ENCODE measurements at regions not wholly inside any gene's neighbourhood (a gene's known extent, or its start where the extent isn't known, plus 50 kb on each side); places are given as distances from the start of the nearest gene placed in this dataset.
"Not testable (repeated sequence)": the region's sequence is repeated elsewhere in the genome, so short reads cannot be mapped to it uniquely, and the experiment has no call there.

GRCh38 chr3:80750637-80751036 is 982.8 kb upstream of the ROBO1 start:
- no peak overlapping the region for H3K27ac ChIP-seq
- no peaks in the 10 kb centered on the region for H3K36me3 ChIP-seq
- intact Hi-C loops (cut with DNase I) = no loop called here
- DNase-seq = no peak
- no peak overlapping the region for H3K4me3 ChIP-seq
- H3K27me3 ChIP-seq = no peaks in the 10 kb centered on the region
- no peak for TF ChIP-seq CTCF (IDR thresholded peaks at IDR 0.05)
- H3K9me3 ChIP-seq = no peaks in the 10 kb centered on the region
- no peak for ATAC-seq
- H3K4me1 ChIP-seq = no peaks in the 10 kb centered on the region

DNA sequence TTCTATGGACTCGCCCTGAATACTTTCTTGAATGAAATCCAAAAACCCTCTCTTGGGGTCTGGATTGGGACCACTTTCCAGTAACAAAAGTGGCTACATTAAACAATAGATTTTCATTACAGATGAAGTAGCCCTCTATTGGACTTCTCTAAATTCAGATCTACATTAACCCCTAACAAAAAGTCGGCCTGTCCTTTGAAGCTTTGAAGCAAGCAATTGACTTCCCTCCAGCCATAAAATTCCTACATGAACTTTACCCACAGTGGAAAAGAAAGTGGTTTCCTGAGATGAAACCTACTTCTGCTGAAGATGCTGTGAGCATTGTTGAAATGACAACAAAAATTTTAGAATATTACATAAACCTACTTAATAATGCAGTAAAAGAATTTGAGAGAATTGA is 967.1 kb upstream of the ROBO1 start:
- Histone ChIP-seq H3K4me3 (no peak overlapping the region), H3K27me3 (no peaks in the 10 kb centered on the region), H3K4me1 (no peaks in the 10 kb centered on the region), H3K36me3 (no peaks in the 10 kb centered on the region), H3K27ac (no peak overlapping the region), H3K9me3 (no peaks in the 10 kb centered on the region)
- no peak for TF ChIP-seq CTCF (IDR thresholded peaks at IDR 0.05)
- DNase-seq = no peak
- ATAC-seq = no peak
- intact Hi-C loops (cut with DNase I) = no loop called here

- Histone ChIP-seq H3K4me1 (no peaks in the 10 kb centered on the region), H3K36me3 (no peaks in the 10 kb centered on the region), H3K4me3 (no peak overlapping the region), H3K9me3 (no peaks in the 10 kb centered on the region), H3K27ac (no peak overlapping the region), H3K27me3 (no peaks in the 10 kb centered on the region)
- DNase-seq (no peak), ATAC-seq (no peak)
- TF ChIP-seq CTCF (IDR thresholded peaks at IDR 0.05) = no peak
- intact Hi-C loops (cut with DNase I) = no loop called here
Measured at GRCh38 chr3:80734483-80734882, 966.7 kb upstream of the ROBO1 start.

GRCh38 chr3:80733522-80734176 is 965.9 kb upstream of the ROBO1 start:
- no peaks in the 10 kb centered on the region for H3K36me3 ChIP-seq
- no peaks in the 10 kb centered on the region for H3K9me3 ChIP-seq
- no peak overlapping the region for H3K4me3 ChIP-seq
- DNase-seq (no peak), ATAC-seq (no peak)
- H3K27me3 ChIP-seq = no peaks in the 10 kb centered on the region
- H3K4me1 ChIP-seq = no peaks in the 10 kb centered on the region
- no peak overlapping the region for H3K27ac ChIP-seq
- intact Hi-C loops (cut with DNase I) = no loop called here
- no peak for TF ChIP-seq CTCF (IDR thresholded peaks at IDR 0.05)

DNA sequence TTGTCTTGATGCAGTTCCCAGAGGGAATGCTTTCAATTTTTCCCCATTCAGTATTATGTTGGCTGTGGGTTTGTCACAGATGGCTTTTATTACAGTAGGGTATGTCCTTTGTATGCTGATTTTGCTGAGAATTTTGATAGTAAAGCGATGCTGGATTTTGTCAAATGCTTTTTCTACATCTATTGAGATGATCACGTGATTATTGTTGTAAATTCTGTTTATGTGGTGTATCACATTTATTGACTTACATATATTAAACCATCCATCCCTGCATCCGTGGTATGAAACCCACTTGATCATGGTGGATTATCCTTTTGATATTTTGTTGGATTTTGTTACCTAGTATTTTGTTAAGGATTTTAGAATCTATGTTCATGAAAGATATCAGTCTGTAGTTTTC is 959.8 kb upstream of the ROBO1 start:
- DNase-seq; H3K9me3 ChIP-seq; H3K36me3 ChIP-seq; H3K27ac ChIP-seq; H3K4me1 ChIP-seq; ATAC-seq; H3K27me3 ChIP-seq; intact Hi-C loops (cut with DNase I); H3K4me3 ChIP-seq: not testable (repeated sequence)

- DNase-seq; ATAC-seq; H3K4me3 ChIP-seq; H3K4me1 ChIP-seq; H3K27me3 ChIP-seq; H3K9me3 ChIP-seq; intact Hi-C loops (cut with DNase I); H3K27ac ChIP-seq; H3K36me3 ChIP-seq: not testable (repeated sequence)
Measured at GRCh38 chr3:80709597-80710322, 942.0 kb upstream of the ROBO1 start.

All from upper lobe of right lung (tissue), 1 donor.